HCT116 (cell line): ENCODE measurements at regions not wholly inside any gene's neighbourhood (a gene's known extent, or its start where the extent isn't known, plus 50 kb on each side); places are given as distances from the start of the nearest gene placed in this dataset.

Source experiments
- ATAC-seq: fragments of 200-7000 bp; cut with Tn5 transposase; 2 replicates; pipeline ENCODE4 v1.9.1; 2020; ENCODE audit warnings: mild to moderate bottlenecking, moderate library complexity
- BruUV-seq: library from RNA; stranded (reverse); fragments of 400-500 nt; replicated peaks from 2 replicates; lab custom pipeline; 2021; lab: Mats Ljungman, UMichigan
- CTCF ChIA-PET: fragments of 300-600 bp; sonication (Branson Sonifier 250); formaldehyde crosslinking; loops from one replicate; lab custom pipeline; 2021; ENCODE audit warnings: antibody characterized with exemption; lab: Charles Lee
- POLR2A ChIA-PET: fragments of 300-600, 350-600 bp; sonication (Branson Sonifier 250); formaldehyde crosslinking; loops from one replicate; lab custom pipeline; 2021; ENCODE audit warnings: antibody characterized with exemption; lab: Charles Lee
- RAD21 ChIA-PET, 2 experiments: fragments of 300-600 bp; sonication (Branson Sonifier 250); formaldehyde crosslinking; loops; one replicate each; lab custom pipeline; 2023; ENCODE audit warnings: low total read pairs in 2 of 2; ENCODE audit not compliant: uncharacterized antibody in 2 of 2, unreplicated experiment in 2 of 2, low non-redundant PET in 1 of 2; lab: Charles Lee
- DNase-seq: peaks from one replicate; pipeline ENCODE4 v3.0.0-alpha.2; 2010; ENCODE audit warnings: low read depth, low spot score
- H2AFZ ChIP-seq: fragments of 200-600 bp; shearing (Covaris generic), sonication (generic); 2 replicates; pipeline ENCODE4 v1.6.1; 2017; ENCODE audit warnings: low read depth, mixed run types, mixed read lengths, antibody characterized with exemption, low read length; ENCODE audit not compliant: poor library complexity, severe bottlenecking
- H3K27ac ChIP-seq: 2 replicates; pipeline ENCODE4 v1.5.1; 2012; ENCODE audit warnings: low read depth, low read length
- H3K27me3 ChIP-seq: fragments of 200-600 bp; sonication (generic); 2 replicates; pipeline ENCODE4 v1.6.1; 2016; ENCODE audit warnings: mixed run types, low read length, mixed read lengths; ENCODE audit not compliant: insufficient read depth
- H3K36me3 ChIP-seq, 2 experiments: fragments of 200-500 bp in 1 of 2; fragments of 200-600 bp in 1 of 2; sonication (Bioruptor generic) in 1 of 2; sonication (generic) in 1 of 2; 2 replicates each; pipeline versions ENCODE4 v1.5.1 to v1.6.1; 2014 to 2016; ENCODE audit warnings: low read length in 2 of 2, inconsistent platforms in 1 of 2, mixed read lengths in 1 of 2, mixed run types in 1 of 2; ENCODE audit not compliant: insufficient read depth in 2 of 2, control insufficient read depth in 1 of 2
- H3K4me1 ChIP-seq, 2 experiments: fragments of 200-600 bp in 1 of 2; sonication (generic) in 1 of 2; 2 replicates each; pipeline versions ENCODE4 v1.5.1 to v1.6.1; 2012 to 2017; ENCODE audit warnings: low read length in 2 of 2, inconsistent platforms in 1 of 2, mild to moderate bottlenecking in 1 of 2, mixed read lengths in 1 of 2, mixed run types in 1 of 2, moderate library complexity in 1 of 2; ENCODE audit not compliant: insufficient read depth in 2 of 2, control insufficient read depth in 1 of 2
- H3K4me2 ChIP-seq: fragments of 200-600 bp; sonication (generic); 2 replicates; pipeline ENCODE4 v1.6.1; 2017; ENCODE audit warnings: mixed run types, low read length, mixed read lengths
- H3K4me3 ChIP-seq, 2 experiments: fragments of 200-600 bp in 1 of 2; sonication (generic) in 1 of 2; replicated peaks in 1 of 2; 2 replicates each; pipeline ENCODE4 v1.5.1; 2011 to 2016; ENCODE audit warnings: low read length in 2 of 2, control low read depth in 1 of 2, low read depth in 1 of 2, mild to moderate bottlenecking in 1 of 2, mixed read lengths in 1 of 2, mixed run types in 1 of 2
- H3K79me2 ChIP-seq: fragments of 200-600 bp; sonication (generic); 2 replicates; pipeline ENCODE4 v1.6.1; 2017; ENCODE audit warnings: mild to moderate bottlenecking, mixed run types, low read length, moderate library complexity, mixed read lengths; ENCODE audit not compliant: insufficient read depth
- H3K9ac ChIP-seq: fragments of 200-600 bp; sonication (generic); 2 replicates; pipeline ENCODE4 v1.6.1; 2016; ENCODE audit warnings: low read length, mixed read lengths
- H3K9me2 ChIP-seq: fragments of 200-600 bp; sonication (generic), shearing (Covaris generic); 2 replicates; pipeline ENCODE4 v1.6.1; 2017; ENCODE audit warnings: mixed run types, mild to moderate bottlenecking, moderate library complexity; ENCODE audit not compliant: insufficient read depth
- H3K9me3 ChIP-seq, 2 experiments: fragments of 200-500 bp in 1 of 2; fragments of 200-600 bp in 1 of 2; sonication (Bioruptor generic) in 1 of 2; sonication (generic) in 1 of 2; 2 replicates each; pipeline ENCODE4 v1.6.1; 2014 to 2017; ENCODE audit warnings: low read length in 2 of 2, mixed read lengths in 2 of 2, inconsistent platforms in 1 of 2, low read depth in 1 of 2, mild to moderate bottlenecking in 1 of 2, mixed run types in 1 of 2, moderate library complexity in 1 of 2; ENCODE audit not compliant: control insufficient read depth in 1 of 2, insufficient read depth in 1 of 2
- H4K20me1 ChIP-seq: fragments of 200-600 bp; sonication (generic), shearing (Covaris generic); 2 replicates; pipeline ENCODE4 v1.6.1; 2017; ENCODE audit warnings: mixed run types, mild to moderate bottlenecking, moderate library complexity; ENCODE audit not compliant: insufficient read depth
- CBX3 ChIP-seq: IDR thresholded peaks from 2 replicates; pipeline ENCODE4 v1.6.1; 2012; ENCODE audit warnings: low read depth
- CEBPB ChIP-seq: IDR thresholded peaks from 2 replicates; pipeline ENCODE4 v1.6.1; 2012; ENCODE audit warnings: low read depth
- CTCF ChIP-seq, 3 experiments: fragments of 200-600 bp in 1 of 3; sonication (generic) in 1 of 3; IDR thresholded peaks in 2 of 3; conservative IDR thresholded peaks in 1 of 3; 2 replicates each; pipeline ENCODE4 v1.5.1; 2012 to 2017; ENCODE audit warnings: low read depth in 2 of 3, low read length in 2 of 3, antibody characterized with exemption in 1 of 3, borderline replicate concordance in 1 of 3, control low read depth in 1 of 3, mild to moderate bottlenecking in 1 of 3, mixed read lengths in 1 of 3, mixed run types in 1 of 3, moderate library complexity in 1 of 3; ENCODE audit not compliant: insufficient read depth in 1 of 3
- EGR1 ChIP-seq: IDR thresholded peaks from 2 replicates; pipeline ENCODE4 v1.6.1; 2012; ENCODE audit warnings: low read depth
- ELF1 ChIP-seq: IDR thresholded peaks from 2 replicates; pipeline ENCODE4 v1.6.1; 2012; ENCODE audit warnings: low read depth, borderline replicate concordance
- EZH2phosphoT487 ChIP-seq: fragments of 200-600 bp; IDR thresholded peaks from 2 replicates; pipeline ENCODE4 v1.6.1; 2018; ENCODE audit warnings: antibody characterized with exemption, borderline replicate concordance
- FOSL1 ChIP-seq: IDR thresholded peaks from 2 replicates; pipeline ENCODE4 v1.6.1; 2012; ENCODE audit warnings: low read depth
- JUND ChIP-seq: IDR thresholded peaks from 2 replicates; pipeline ENCODE4 v1.6.1; 2012
- MAX ChIP-seq: IDR thresholded peaks from 2 replicates; pipeline ENCODE4 v1.6.1; 2012
- POLR2A ChIP-seq: IDR thresholded peaks from 2 replicates; pipeline ENCODE4 v1.7.0; 2011; ENCODE audit warnings: borderline replicate concordance; ENCODE audit not compliant: insufficient read depth, insufficient read length; ENCODE audit errors: extremely low read depth
- POLR2AphosphoS5 ChIP-seq: IDR thresholded peaks from 2 replicates; pipeline ENCODE4 v1.6.1; 2011; ENCODE audit warnings: mild to moderate bottlenecking, low read depth, low read length, moderate library complexity
- SIN3A ChIP-seq: IDR thresholded peaks from 2 replicates; pipeline ENCODE4 v1.6.1; 2012; ENCODE audit warnings: low read depth
- SRF ChIP-seq: IDR thresholded peaks from 2 replicates; pipeline ENCODE4 v1.6.1; 2012; ENCODE audit warnings: low read depth
- TCF7L2 ChIP-seq: IDR thresholded peaks from 2 replicates; pipeline ENCODE4 v1.7.0; 2011; ENCODE audit warnings: borderline replicate concordance, inconsistent platforms; ENCODE audit not compliant: insufficient read depth, insufficient read length; ENCODE audit errors: extremely low read depth
- YY1 ChIP-seq: IDR thresholded peaks from 2 replicates; pipeline ENCODE4 v1.6.1; 2011; ENCODE audit warnings: low read length, low read depth, moderate library complexity, mild to moderate bottlenecking; ENCODE audit not compliant: insufficient replicate concordance; ENCODE audit errors: extremely low read depth
- ZFX ChIP-seq: fragments of 450-650 bp; IDR thresholded peaks from 2 replicates; pipeline ENCODE4 v1.6.1; 2017
- ZNF274 ChIP-seq: fragments of 200-500 bp; sonication (Bioruptor generic); IDR thresholded peaks from 2 replicates; pipeline ENCODE4 v1.6.1; 2014; ENCODE audit warnings: mild to moderate bottlenecking, low read depth, low read length, inconsistent platforms
- intact Hi-C: fragments of 100-400 bp; cut with micrococcal nuclease; formaldehyde crosslinking; loops from 2 replicates; pipeline ENCODE4 v1.10.0; 2022

GRCh38 chr13:40076765-40077362 lies 421.4 kb downstream of the COG6 start:
- H3K27me3 ChIP-seq = no peaks in the 10 kb centered on the region
- DNase-seq (no peak), ATAC-seq (no peak)
- no peak overlapping the region for H3K4me2 ChIP-seq
- no peaks in the 10 kb centered on the region for H3K36me3 ChIP-seq
- BruUV-seq = no TSS peak
- H3K27ac ChIP-seq = no peak overlapping the region
- ChIA-PET POLR2A (no interaction called here), RAD21 (no interaction called here), CTCF (no interaction called here)
- no peaks in the 10 kb centered on the region for H3K9me2 ChIP-seq
- no peak overlapping the region for H2AFZ ChIP-seq
- no peaks in the 10 kb centered on the region for H3K9me3 ChIP-seq
- intact Hi-C loops = no loop called here
- H3K9ac ChIP-seq = no peak overlapping the region
- no peaks in the 10 kb centered on the region for H3K79me2 ChIP-seq
- no peaks in the 10 kb centered on the region for H3K4me1 ChIP-seq
- H4K20me1 ChIP-seq = no peaks in the 10 kb centered on the region
- no peak for TF ChIP-seq CBX3
- TF ChIP-seq POLR2A = no peak
- no peak for TF ChIP-seq TCF7L2
- TF ChIP-seq YY1 = no peak
- no peak for TF ChIP-seq CTCF (IDR thresholded peaks at IDR 0.05 in 2 of 3, conservative IDR thresholded peaks at IDR 0.05 in 1 of 3; ENCODE audit: borderline replicate concordance in 1 of 3, insufficient read depth in 1 of 3, low read depth in 2 of 3, low read length in 2 of 3)
- no peak for TF ChIP-seq FOSL1
- TF ChIP-seq ZFX = no peak
- no peak overlapping the region for H3K4me3 ChIP-seq

GRCh38 chr13:40077396-40078027 lies 422.1 kb downstream of the COG6 start:
- H3K9me2 ChIP-seq = no peaks in the 10 kb centered on the region
- intact Hi-C loops = no loop called here
- no peaks in the 10 kb centered on the region for H3K4me1 ChIP-seq
- no peaks in the 10 kb centered on the region for H3K27me3 ChIP-seq
- H3K79me2 ChIP-seq = no peaks in the 10 kb centered on the region
- DNase-seq (no peak), ATAC-seq (no peak)
- H3K36me3 ChIP-seq = no peaks in the 10 kb centered on the region
- ChIA-PET RAD21 (no interaction called here), CTCF (no interaction called here), POLR2A (no interaction called here)
- no peak overlapping the region for H3K4me3 ChIP-seq
- no peaks in the 10 kb centered on the region for H4K20me1 ChIP-seq
- H3K9ac ChIP-seq = no peak overlapping the region
- no peak overlapping the region for H3K4me2 ChIP-seq
- no peaks in the 10 kb centered on the region for H3K9me3 ChIP-seq
- H3K27ac ChIP-seq = no peak overlapping the region
- BruUV-seq = no TSS peak
- no peak overlapping the region for H2AFZ ChIP-seq
- TF ChIP-seq EZH2phosphoT487 (no peak), CTCF (IDR thresholded peaks at IDR 0.05 in 2 of 3, conservative IDR thresholded peaks at IDR 0.05 in 1 of 3; ENCODE audit: borderline replicate concordance in 1 of 3, insufficient read depth in 1 of 3, low read depth in 2 of 3, low read length in 2 of 3) (no peak), CEBPB (no peak), FOSL1 (no peak), POLR2A (no peak), JUND (no peak), SIN3A (no peak), SRF (no peak), CBX3 (no peak), ELF1 (no peak), EGR1 (no peak), POLR2AphosphoS5 (no peak), MAX (no peak), ZNF274 (no peak)
